Keratinocyte (primary cell): ENCODE measurements at regions not wholly inside any gene's neighbourhood (a gene's known extent, or its start where the extent isn't known, plus 50 kb on each side); places are given as distances from the start of the nearest gene placed in this dataset.

ENCODE experiments used
- DNase-seq: peaks from one replicate; pipeline ENCODE4 v3.0.0-alpha.2; 2011; ENCODE audit warnings: low read depth, missing footprints, low spot score
- FAIRE-seq: peaks from 2 replicates; lab custom pipeline; 2011; peaks lifted over from hg19 to GRCh38; lab: Jason Lieb, UNC
- H2AFZ ChIP-seq: 2 replicates; pipeline ENCODE4 v1.6.0; 2012; ENCODE audit warnings: low read length, control low read depth, inconsistent platforms; ENCODE audit not compliant: control insufficient read depth
- H3K27ac ChIP-seq: 2 replicates; pipeline ENCODE4 v1.5.1; 2011; ENCODE audit warnings: low read length; ENCODE audit not compliant: control insufficient read depth, insufficient read depth
- H3K27me3 ChIP-seq: 3 replicates; pipeline ENCODE4 v1.6.0; 2011; ENCODE audit warnings: low read length; ENCODE audit not compliant: control insufficient read depth, insufficient read depth; ENCODE audit errors: extremely low read depth
- H3K36me3 ChIP-seq, 2 experiments: 2 replicates in 1 of 2; 3 replicates in 1 of 2; pipeline ENCODE4 v1.5.1; 2011; ENCODE audit warnings: low read length in 2 of 2, mild to moderate bottlenecking in 1 of 2; ENCODE audit not compliant: control insufficient read depth in 2 of 2, insufficient read depth in 2 of 2; ENCODE audit errors: extremely low read depth in 1 of 2
- H3K4me1 ChIP-seq: 3 replicates; pipeline ENCODE4 v1.5.1; 2011; ENCODE audit warnings: low read length; ENCODE audit not compliant: control insufficient read depth, insufficient read depth; ENCODE audit errors: extremely low read depth
- H3K4me2 ChIP-seq: 3 replicates; pipeline ENCODE4 v1.6.0; 2011; ENCODE audit warnings: low read depth, low read length; ENCODE audit not compliant: control insufficient read depth, insufficient read depth; ENCODE audit errors: extremely low read depth
- H3K4me3 ChIP-seq, 3 experiments: fragments of 200-600 bp in 1 of 3; sonication (generic) in 1 of 3; 2 replicates in 2 of 3; 3 replicates in 1 of 3; pipeline ENCODE4 v1.5.1; 2011 to 2016; ENCODE audit warnings: low read length in 3 of 3, mild to moderate bottlenecking in 3 of 3, control low read depth in 2 of 3, inconsistent platforms in 1 of 3, low read depth in 1 of 3, mixed read lengths in 1 of 3, mixed run types in 1 of 3, moderate library complexity in 1 of 3; ENCODE audit not compliant: control insufficient read depth in 2 of 3, insufficient read depth in 2 of 3; ENCODE audit errors: extremely low read depth in 1 of 3
- H3K79me2 ChIP-seq: 2 replicates; pipeline ENCODE4 v1.6.0; 2012; ENCODE audit warnings: low read length; ENCODE audit not compliant: control insufficient read depth, insufficient read depth
- H3K9ac ChIP-seq: 3 replicates; pipeline ENCODE4 v1.6.0; 2011; ENCODE audit warnings: low read length; ENCODE audit not compliant: control insufficient read depth, insufficient read depth; ENCODE audit errors: extremely low read depth
- H3K9me1 ChIP-seq: 3 replicates; pipeline ENCODE4 v1.6.0; 2011; ENCODE audit warnings: low read length; ENCODE audit not compliant: control insufficient read depth, insufficient read depth; ENCODE audit errors: extremely low read depth
- H3K9me3 ChIP-seq: 2 replicates; pipeline ENCODE4 v1.5.1; 2012; ENCODE audit warnings: low read depth, low read length; ENCODE audit not compliant: control insufficient read depth
- H4K20me1 ChIP-seq: 3 replicates; pipeline ENCODE4 v1.6.0; 2011; ENCODE audit warnings: low read length; ENCODE audit not compliant: control insufficient read depth, insufficient read depth; ENCODE audit errors: extremely low read depth
- EZH2 ChIP-seq: IDR thresholded peaks from one replicate; pipeline ENCODE4 v1.6.1; 2012; ENCODE audit warnings: inconsistent platforms, mild to moderate bottlenecking, low read length, moderate library complexity
- dilution Hi-C: fragments of 300-500 bp; cut with MboI; formaldehyde crosslinking; loops from one replicate; pipeline ENCODE4 v1.7.0; 2020; ENCODE audit warnings: low sequenced_read_pairs; ENCODE audit not compliant: extremely low pct_ligation_motif_present
- TF ChIP-seq, protein P1 (sequence below), 3 experiments: IDR thresholded peaks in 1 of 3; conservative IDR thresholded peaks in 1 of 3; optimal IDR thresholded peaks in 1 of 3; 2 replicates in 2 of 3; 3 replicates in 1 of 3; pipeline versions ENCODE3 to v1.5.1; 2011; ENCODE audit warnings: low read length in 3 of 3, mild to moderate bottlenecking in 3 of 3, moderate library complexity in 2 of 3, control low read depth in 1 of 3, inconsistent platforms in 1 of 3; ENCODE audit not compliant: insufficient read depth in 2 of 3; ENCODE audit errors: extremely low read depth in 1 of 3

DNA sequence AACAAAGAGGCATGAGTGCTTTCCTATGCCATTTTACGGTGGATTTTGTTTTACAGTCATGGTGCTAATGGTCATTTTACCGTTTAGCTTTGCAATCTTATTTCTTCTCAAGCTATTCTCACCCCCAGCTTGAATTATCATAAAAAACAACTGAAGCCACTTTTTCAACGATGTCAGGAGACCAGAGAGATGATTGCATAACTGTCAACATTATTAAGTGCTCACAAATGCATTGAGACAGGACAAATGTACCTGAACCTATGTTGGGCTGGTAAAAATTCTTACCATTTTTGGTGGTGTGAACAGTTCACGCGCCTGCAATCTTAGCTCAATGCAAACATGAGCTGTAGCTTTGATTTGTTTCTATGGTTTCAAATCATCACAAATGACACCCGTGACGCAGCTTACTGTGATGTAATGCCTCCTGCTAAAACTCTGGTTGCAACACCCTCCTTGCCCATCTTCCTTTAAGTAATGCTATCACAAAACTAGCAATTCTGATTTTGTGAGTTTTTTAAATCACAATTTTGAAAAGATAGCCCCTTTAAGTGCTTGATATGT is 104.4 kb downstream of the UCHL5 start:
- H3K4me2 ChIP-seq = no peak overlapping the region
- no peaks in the 10 kb centered on the region for H3K79me2 ChIP-seq
- no peaks in the 10 kb centered on the region for H3K9me3 ChIP-seq
- FAIRE-seq (no peak), DNase-seq (no peak)
- H3K36me3 ChIP-seq = no peaks in the 10 kb centered on the region
- H2AFZ ChIP-seq = no peak overlapping the region
- H3K27ac ChIP-seq = no peak overlapping the region
- H4K20me1 ChIP-seq = no peaks in the 10 kb centered on the region
- TF ChIP-seq EZH2 = no peak
- TF ChIP-seq, protein P1, sequence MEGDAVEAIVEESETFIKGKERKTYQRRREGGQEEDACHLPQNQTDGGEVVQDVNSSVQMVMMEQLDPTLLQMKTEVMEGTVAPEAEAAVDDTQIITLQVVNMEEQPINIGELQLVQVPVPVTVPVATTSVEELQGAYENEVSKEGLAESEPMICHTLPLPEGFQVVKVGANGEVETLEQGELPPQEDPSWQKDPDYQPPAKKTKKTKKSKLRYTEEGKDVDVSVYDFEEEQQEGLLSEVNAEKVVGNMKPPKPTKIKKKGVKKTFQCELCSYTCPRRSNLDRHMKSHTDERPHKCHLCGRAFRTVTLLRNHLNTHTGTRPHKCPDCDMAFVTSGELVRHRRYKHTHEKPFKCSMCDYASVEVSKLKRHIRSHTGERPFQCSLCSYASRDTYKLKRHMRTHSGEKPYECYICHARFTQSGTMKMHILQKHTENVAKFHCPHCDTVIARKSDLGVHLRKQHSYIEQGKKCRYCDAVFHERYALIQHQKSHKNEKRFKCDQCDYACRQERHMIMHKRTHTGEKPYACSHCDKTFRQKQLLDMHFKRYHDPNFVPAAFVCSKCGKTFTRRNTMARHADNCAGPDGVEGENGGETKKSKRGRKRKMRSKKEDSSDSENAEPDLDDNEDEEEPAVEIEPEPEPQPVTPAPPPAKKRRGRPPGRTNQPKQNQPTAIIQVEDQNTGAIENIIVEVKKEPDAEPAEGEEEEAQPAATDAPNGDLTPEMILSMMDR (optimal IDR thresholded peaks at IDR 0.05 in 1 of 3, IDR thresholded peaks at IDR 0.05 in 1 of 3, conservative IDR thresholded peaks at IDR 0.05 in 1 of 3; ENCODE audit: extremely low read depth in 1 of 3, insufficient read depth in 2 of 3, low read length in 3 of 3) = no peak
- H3K27me3 ChIP-seq = no peaks in the 10 kb centered on the region
- no peak overlapping the region for H3K9ac ChIP-seq
- H3K4me3 ChIP-seq = no peak overlapping the region
- dilution Hi-C loops = no loop called here
- H3K9me1 ChIP-seq = no peaks in the 10 kb centered on the region
- peaks cover 5% of the 10 kb centered on the region for H3K4me1 ChIP-seq

DNA sequence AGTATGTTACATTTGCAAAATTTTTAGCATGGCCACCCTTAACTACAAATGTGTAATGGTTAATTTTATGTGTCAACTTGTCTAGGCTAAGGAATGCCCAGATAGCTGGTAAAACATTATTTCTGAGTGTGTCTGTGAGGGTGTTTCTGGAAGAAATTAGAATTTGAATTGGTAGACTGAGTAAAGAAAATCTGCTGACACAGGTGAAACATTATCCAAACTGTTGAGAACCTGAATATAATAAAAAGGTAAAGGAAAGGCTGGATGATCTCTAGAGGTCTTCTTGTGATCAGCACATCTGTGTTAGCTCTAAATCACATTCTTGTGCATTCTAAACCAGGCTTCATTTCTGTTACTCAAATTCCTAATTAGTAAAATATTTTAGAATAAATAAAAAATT is 100.8 kb downstream of the UCHL5 start:
- Histone ChIP-seq H3K4me3 (no peak overlapping the region), H2AFZ (no peak overlapping the region), H3K4me2 (no peak overlapping the region), H3K9me1 (no peaks in the 10 kb centered on the region), H3K36me3 (no peaks in the 10 kb centered on the region), H3K79me2 (no peaks in the 10 kb centered on the region), H3K9ac (no peak overlapping the region), H3K4me1 (no peaks in the 10 kb centered on the region), H4K20me1 (no peaks in the 10 kb centered on the region), H3K9me3 (no peaks in the 10 kb centered on the region), H3K27me3 (no peaks in the 10 kb centered on the region), H3K27ac (no peak overlapping the region)
- dilution Hi-C loops = no loop called here
- FAIRE-seq (no peak), DNase-seq (no peak)
- TF ChIP-seq, protein P1 (optimal IDR thresholded peaks at IDR 0.05 in 1 of 3, IDR thresholded peaks at IDR 0.05 in 1 of 3, conservative IDR thresholded peaks at IDR 0.05 in 1 of 3; ENCODE audit: extremely low read depth in 1 of 3, insufficient read depth in 2 of 3, low read length in 3 of 3) = no peak
- TF ChIP-seq EZH2 = no peak
